Right ventricle myocardium inferior (tissue), 1 donor: ENCODE measurements at regions not wholly inside any gene's neighbourhood (a gene's known extent, or its start where the extent isn't known, plus 50 kb on each side); places are given as distances from the start of the nearest gene placed in this dataset.

Source experiments
- ATAC-seq: fragments of 200-7000 bp; cut with Tn5 transposase; one replicate; pipeline ENCODE4 v1.9.1; 2020; ENCODE audit warnings: mild to moderate bottlenecking, moderate library complexity
- DNase-seq: peaks from one replicate; pipeline ENCODE4 v3.0.0; 2021; ENCODE audit errors: missing footprints
- intact Hi-C: fragments of 100-400 bp; cut with DNase I; formaldehyde crosslinking; loops from one replicate; pipeline ENCODE4 v1.11.0; 2022
- donor health status: DM: no; HTN: yes; CAD: no; lungs with severe emphysema.

DNA sequence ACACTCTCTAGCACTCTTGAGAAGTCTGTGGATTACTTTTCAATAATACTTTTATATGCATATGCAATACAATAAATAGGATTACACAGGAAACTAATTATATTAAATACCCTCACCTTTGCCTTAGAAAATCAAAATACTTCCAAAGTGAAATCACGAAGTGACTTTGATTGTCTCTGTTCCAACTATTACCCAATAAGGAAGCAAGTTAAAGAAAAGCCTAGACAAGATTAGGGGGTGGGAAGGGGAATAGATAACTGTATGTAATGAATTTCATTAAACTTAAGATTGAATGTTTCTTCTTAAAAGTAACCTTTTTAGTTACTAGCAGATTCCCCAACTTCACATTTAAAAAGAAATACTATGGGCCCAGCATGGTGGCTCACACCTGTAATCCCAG lies 66.6 kb upstream of the SOX4 start:
- no peak for ATAC-seq
- intact Hi-C loops = no loop called here
- DNase-seq = no peak

DNA sequence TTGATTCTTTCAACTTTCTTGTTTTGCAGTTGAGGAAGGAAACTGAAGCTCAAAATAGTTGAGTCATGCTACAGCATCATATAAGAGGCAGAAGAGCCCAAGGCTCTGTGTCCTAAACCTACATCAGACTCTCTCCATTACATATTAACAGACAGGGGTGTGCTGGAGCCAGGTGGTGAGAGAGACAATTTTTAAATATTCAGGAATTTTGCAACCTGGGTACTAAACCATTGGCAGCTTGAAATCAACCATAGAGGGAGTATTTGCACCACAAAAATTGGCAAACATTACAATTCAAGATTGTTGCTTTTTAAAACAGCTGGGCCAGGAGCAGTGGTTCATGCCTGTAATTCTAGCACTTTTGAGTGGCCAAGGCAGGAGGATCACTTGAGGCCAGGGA lies 65.8 kb upstream of the SOX4 start:
- ATAC-seq (no peak), DNase-seq (no peak)
- intact Hi-C loops = no loop called here

GRCh38 chr6:21529431-21529830 lies 64.1 kb upstream of the SOX4 start:
- no peak for ATAC-seq
- intact Hi-C loops = no loop called here
- no peak for DNase-seq

DNA sequence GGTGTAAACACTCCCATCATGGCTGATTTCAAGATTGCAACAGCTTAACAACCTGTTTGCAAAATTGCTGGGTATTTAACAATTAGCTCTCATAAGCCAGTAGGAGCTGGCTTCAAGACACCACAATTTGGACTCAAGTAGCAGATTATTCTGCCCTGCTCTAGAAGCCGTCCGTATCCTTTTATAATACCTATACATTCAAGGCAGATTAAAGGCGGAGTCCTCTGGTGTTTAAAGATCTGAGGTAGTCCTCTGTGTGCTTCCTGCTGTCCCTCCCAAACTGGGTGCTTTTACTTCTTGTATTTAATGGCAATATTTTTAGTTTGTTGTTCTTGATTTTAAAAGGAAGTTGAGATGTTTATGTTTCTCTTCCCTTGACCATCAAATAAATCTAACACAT lies 62.2 kb upstream of the SOX4 start:
- intact Hi-C loops = no loop called here
- DNase-seq (no peak), ATAC-seq (no peak)

DNA sequence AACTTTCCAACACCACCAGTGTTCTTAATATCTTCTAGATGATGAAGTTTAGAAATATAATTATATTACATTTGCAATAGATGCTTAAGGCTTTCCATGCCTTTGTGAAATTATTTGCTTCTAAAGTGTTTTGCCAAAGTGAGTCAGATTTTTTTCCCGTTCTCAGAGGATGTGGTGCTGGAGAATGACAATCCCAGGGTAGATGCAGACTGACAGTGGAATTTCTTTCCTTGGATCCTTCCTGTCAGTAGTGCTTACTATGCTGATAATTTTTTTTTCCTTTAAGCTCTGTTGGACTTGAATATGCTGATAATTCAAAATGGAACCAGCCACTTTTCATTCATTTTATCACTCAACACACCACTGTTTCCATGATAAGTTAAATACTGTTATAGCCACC lies 59.9 kb upstream of the SOX4 start:
- DNase-seq = no peak
- intact Hi-C loops = no loop called here

GRCh38 chr6:21536280-21536766 lies 57.2 kb upstream of the SOX4 start:
- no peak for ATAC-seq
- intact Hi-C loops = no loop called here
- DNase-seq = no peak

More for the DNA sequence above, 59.9 kb upstream of the SOX4 start:
- no peak for ATAC-seq

DNA sequence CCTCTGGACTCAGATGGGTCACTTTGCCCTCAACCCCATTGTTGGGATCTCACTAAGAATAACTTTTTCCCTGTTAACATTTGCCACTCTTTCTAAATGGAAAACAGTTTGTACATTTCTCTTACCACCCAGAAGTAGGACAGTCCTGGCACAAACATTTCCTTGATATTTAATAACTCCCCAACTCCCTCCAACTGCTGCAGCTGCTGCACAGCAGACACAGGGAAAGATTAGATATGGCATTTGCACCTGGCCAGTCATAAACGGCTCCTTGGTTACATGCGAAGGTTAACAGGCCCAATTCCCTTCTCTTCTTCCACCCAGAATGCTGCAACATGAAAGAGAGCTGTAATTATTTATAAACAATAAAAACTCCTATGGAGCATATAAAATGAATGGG lies 55.9 kb upstream of the SOX4 start:
- intact Hi-C loops = no loop called here
- ATAC-seq = no peak
- DNase-seq = no peak

DNA sequence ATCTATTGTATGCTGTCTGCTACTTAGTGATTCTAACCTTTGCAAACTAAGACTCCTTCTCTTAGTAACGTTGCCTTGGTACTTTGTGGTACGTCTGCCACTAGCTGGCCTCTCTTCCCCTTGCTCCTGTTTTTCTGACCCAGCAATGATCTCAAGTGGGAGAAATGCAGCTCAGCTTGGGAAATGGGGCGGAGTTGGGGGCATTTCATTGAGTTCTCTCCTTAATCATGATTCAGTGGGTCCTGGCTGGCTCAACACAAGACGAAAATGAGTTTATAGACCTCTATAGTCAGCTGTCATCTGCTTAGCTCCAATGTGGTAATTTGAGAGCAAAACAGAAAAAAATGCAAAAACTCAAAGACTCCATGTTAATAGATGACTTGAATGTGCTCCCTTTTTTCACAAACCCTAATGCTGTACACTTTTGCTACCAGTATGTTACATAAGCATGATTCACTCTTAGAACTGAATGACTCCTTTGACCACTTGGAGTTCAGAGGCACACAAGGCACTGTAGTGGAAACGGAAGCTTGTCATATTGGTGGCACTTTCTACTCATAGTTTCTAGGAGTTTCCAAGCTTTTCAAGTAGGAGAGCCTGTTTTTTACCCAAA lies 55.3 kb upstream of the SOX4 start:
- intact Hi-C loops = no loop called here
- DNase-seq (no peak), ATAC-seq (no peak)

- DNase-seq = no peak
- intact Hi-C loops = no loop called here
- no peak for ATAC-seq
Measured at GRCh38 chr6:21539621-21540100, 53.9 kb upstream of the SOX4 start.
